Activated CD4-positive, alpha-beta T cell treated with anti-CD3 and anti-CD28 coated beads for 48 hours (primary cell): ENCODE measurements at regions not wholly inside any gene's neighbourhood (a gene's known extent, or its start where the extent isn't known, plus 50 kb on each side); places are given as distances from the start of the nearest gene placed in this dataset.
A peak's percentile ranks its signal among the peaks of the same experiment; 100 is the strongest.

Experiments used
- DNase-seq: peaks from one replicate; pipeline ENCODE4 v3.0.0-alpha.2; 2020

DNA sequence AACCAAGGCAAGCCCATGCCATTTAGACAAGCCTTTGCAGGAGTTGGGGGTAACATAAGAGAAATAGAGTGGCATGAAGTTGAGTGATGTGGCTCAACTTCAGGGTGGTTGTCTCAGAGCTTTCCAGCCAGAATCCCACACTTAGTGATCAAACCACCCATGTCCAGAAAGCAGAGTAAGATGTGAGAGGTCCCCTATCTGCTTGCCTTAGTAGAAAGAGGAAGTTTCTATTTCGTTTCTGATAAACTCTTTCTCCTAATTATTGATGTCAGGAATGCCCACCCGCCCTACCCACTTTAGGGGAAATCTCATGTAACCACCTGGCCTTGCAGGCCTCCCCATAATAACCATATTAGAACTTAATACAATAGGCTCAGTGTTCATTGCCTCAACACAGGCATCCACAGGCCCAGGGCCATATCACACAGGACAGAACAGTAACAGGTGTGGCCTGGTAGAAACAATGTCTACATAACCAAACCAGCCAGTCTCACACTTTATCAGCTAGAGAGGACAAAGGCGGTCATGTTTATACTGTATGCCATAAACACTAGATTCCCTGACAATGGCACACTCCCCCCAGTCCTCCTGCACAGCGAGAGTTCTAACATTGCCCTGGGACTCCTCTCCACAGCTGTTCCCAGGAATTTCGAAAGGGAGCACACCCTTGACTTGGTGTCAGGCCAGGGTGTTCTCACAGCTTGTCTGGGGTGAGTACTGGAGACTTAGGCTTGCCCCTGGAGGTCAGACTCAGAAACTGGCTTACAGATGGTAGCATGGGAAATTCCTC lies 364.4 kb downstream of the CXCL12 start:
- DNase-seq = no peak

GRCh38 chr10:44017483-44018145 lies 367.3 kb downstream of the CXCL12 start:
- no peak for DNase-seq

DNA sequence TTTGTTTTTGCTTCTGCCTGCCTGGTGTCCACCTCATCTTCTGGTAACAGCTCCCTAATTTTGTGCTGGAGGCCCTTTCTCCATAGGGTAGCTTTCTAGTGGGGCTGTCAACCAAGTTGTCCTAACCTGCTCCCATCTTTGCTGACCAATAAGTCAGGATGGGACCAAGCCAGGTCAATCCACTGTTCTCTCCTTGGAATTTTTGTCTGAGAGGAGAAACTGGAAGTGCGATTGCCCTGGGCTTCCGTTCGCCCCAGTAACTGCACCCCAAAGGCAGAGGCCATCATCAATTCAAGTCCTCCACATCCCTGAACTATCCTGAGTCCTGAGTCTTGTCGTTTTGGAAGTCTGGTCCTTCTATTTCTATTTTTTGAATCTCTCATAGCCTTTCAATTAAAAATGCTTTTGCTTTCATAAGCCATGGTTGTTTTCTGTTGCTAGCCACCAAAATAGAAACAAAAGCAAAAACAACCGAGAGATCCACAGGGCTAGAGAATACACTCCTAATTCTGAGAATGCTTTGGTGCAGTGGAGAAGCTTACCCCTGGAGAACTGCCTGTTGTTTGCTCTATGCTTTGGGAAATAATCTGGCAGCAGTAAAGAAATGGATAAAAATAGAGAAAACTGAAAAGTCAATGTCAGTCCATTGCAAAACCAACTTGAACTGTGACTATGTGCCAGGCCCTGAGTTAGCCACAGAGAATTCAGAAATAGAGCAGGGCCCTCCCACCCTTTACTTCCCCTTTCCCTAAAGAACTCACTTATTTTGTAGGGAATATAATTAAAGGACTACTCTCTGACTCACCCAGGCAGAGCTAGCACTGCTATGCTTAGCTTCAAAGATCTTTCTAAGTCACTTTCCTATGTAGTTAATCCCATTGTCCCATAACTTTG lies 368.1 kb downstream of the CXCL12 start:
- no peak for DNase-seq

- no peak for DNase-seq
Measured at GRCh38 chr10:44015702-44016500, 367.2 kb upstream of the ZNF32 start.

DNA sequence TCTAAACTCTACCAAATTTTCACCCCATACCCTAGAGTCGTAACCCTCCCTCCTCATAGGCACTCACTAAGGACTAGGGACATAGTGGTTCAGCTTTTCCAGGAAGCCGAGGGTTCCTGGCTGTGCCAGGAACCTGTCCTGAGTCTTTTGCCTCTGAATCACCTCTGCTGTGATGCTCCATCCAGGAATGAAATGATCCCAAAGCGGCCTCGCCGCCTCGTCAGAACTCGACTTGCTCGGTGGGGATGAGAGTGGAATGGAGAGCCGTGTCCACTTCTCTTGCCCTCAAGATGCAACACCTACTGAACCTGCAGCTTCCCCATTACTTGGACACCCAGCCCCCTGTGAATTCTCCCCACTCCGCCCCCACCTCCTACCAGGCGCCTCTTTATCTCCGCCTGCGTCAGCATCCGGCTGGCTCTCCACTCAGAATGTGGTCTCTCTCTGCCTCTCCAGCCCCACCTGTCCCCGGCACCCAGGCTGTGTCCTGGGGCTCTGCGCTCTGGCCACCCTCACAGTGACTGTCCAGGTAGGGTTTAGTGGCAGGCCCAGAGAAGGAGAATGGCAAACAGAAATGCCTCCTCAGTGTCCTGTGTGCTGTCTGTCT lies 366.1 kb upstream of the ZNF32 start:
- no peak for DNase-seq

GRCh38 chr10:44013981-44014380 lies 365.3 kb upstream of the ZNF32 start:
- DNase-seq = no peak

- DNase-seq = no peak
Measured at GRCh38 chr10:44012921-44013320, 364.2 kb upstream of the ZNF32 start.

DNA sequence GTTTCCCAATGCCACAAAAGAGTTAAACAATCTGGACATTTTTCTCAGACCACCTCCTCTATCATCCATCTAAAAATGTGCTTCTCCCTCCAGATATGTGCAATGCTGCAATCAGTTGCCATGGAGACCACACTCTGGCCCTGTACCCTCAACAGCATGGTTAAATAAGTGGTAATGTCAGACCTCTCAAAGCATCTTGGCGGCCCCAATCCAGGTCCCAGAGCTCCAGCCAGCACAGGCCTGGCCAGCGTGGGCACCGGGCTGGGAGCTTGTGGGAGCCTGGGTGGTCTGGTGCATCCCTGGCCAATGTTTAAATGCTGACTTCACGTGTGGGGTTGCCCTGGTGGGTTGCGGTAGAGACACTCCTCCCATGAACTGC lies 362.9 kb upstream of the ZNF32 start:
- DNase-seq = no peak

DNA sequence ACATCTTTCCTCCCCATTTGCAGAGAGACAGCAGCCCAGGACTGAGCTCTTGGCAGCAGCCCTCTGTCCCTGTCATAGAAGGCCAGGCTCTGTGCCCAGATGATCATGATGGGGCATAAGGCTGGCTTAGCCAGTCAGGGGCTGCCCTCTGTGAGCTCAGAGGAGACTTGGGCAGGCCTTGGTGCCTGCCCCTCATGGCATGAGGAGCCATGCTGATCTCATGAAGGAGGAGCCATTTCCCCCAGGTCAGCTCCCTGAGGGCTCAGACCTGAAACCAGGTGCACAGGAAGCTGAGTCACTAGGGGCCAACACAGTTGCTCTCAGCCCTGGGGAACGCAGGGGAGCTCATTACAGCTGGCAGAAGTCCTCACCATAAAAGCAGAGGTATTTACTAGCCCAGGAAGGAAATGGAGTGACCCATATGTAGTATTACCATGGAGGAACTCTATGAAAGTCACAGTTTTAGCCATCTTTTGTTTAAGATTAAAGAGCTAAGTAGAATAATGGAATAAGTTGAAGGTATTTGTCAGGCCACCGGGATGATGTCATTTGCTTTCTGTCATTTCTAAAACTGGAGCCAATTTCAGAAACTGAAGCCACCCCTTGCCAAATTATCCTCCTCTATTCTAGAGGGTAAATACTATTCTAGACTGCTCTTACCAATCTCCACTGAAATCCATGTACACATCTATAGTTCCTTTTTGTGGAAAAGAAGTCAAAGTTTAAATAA lies 362.4 kb upstream of the ZNF32 start:
- peak; percentile 50 for DNase-seq

DNA sequence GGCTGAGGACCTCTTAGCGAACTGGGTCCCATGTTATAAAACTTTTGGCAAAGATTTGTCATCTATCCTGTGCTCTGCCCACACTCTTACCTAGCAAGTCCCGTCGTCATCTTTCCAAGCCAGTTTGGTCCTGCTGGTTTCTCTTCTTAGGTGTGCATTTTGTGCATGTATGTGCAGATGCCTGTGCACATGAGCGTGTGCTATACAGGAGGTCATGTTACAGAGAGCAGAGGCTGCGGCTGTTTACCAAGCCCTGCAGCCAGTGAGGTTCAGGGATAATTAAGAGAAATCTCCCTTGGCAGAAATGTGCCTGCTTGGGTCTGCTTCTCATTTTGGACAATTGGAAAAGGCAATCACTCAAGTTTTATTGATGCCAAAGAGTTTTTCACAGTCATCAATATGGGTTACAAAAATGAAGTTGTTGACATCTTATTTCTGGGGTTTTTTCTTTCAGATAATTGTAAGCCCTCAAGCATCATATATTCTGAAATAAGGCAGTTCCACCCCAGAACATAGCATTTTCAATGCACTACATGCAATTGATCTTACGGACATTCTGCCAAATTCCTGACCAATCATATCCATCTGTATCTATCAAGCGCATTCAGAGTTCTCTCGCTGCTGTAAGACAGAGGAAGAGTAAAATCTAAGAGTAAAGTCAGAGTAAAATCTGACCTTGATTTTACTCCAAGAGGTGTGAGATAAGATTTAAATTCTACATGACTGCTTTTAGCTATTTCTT lies 361.4 kb upstream of the ZNF32 start:
- DNase-seq = no peak

DNA sequence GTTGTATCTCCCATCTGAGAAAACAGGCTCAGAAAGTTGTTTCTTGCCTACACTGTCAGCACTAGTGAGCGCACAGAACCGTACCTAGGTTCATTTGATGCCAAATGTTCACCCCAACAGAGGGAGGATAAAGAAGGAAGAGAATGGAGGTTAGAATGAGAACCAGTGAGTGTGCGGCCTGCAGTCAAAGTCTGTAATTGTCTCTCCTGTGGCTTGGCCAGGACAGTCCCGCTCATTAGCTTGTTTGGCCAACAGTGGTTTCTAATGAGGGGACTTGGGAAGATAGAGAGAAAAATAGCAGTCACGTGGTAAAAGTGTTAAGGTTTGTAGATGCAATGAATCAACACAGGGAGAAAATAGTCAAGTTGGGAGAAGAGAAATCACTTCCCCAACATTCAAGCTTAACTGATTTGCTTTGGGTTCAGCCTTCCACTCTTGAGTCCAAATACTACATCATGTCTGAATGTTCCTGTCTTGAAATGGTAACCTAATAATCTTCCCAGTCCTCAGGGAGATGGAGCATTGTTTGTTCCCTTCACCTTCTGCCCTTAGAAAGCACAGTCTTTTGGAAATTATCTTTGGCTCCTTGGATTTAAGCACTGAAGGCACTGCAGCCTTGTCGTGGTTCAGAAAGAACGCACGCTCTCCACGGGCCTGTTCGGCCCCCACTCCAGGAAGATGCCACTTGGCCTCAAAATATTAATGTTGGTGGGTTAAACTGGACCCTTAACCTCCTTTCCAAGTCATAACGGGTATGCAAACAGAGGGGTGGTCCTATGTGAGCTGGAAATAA lies 360.4 kb upstream of the ZNF32 start:
- no peak for DNase-seq

- DNase-seq = no peak
Measured at GRCh38 chr10:44008270-44008916, 359.7 kb upstream of the ZNF32 start.

GRCh38 chr10:44006771-44007170 lies 358.1 kb upstream of the ZNF32 start:
- no peak for DNase-seq

- no peak for DNase-seq
Measured at GRCh38 chr10:44005788-44006099, 357.1 kb upstream of the ZNF32 start.

- DNase-seq = no peak
Measured at GRCh38 chr10:44004913-44005787, 356.5 kb upstream of the ZNF32 start.

- DNase-seq = no peak
Measured at GRCh38 chr10:43998021-43998809, 349.5 kb upstream of the ZNF32 start.

DNA sequence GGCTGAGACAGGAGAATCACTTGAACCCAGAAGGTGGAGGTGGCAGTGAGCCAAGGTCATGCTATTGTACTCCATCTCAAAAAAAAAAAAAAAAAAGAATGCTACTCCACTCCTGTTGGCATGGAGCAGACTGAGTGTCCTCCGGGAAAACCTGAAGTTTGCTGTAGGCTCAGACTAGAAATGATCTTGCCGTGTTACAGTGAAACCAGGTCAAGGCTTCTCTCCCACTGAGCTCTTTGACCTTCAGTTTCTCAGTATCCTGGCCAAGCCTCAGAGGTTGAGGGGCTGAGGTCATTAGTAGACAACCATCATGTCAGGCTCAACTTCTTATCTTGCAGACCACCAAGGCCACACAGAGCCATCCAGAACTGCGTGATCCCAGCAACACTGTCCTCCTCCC lies 348.6 kb upstream of the ZNF32 start:
- no peak for DNase-seq

DNA sequence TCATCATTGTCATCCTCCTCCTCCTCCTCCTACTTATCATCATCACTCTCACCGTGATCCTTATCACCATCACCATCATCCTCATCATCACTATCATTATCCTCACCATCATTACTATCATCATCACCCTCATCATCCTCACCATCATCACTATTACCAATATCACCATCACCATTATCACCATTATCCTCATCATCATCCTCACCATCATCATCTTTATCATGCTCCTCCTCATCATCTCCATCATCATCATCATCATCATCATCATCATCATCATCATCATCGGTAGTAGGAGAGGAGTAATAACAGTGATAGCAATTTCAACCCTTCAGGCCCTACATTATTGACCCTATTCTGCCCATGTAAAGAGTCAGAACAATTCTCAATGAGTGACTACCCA lies 345.9 kb upstream of the ZNF32 start:
- no peak for DNase-seq
